Calu3 (cell line): ENCODE measurements at regions not wholly inside any gene's neighbourhood (a gene's known extent, or its start where the extent isn't known, plus 50 kb on each side); places are given as distances from the start of the nearest gene placed in this dataset.

Source experiments
- BruUV-seq: library from RNA; stranded (reverse); fragments of 400-500 nt; replicated peaks from 2 replicates; lab custom pipeline; 2021; lab: Mats Ljungman, UMichigan
- CTCF ChIA-PET: fragments of 300-600 bp; sonication (Branson Sonifier 250); formaldehyde crosslinking; loops from one replicate; lab custom pipeline; 2022; ENCODE audit warnings: antibody characterized with exemption; lab: Charles Lee
- DNase-seq: peaks from one replicate; pipeline ENCODE4 v3.0.0; 2022
- H3K27ac Mint-ChIP-seq: one replicate; pipeline ENCODE4 v1.8.0; 2022; ENCODE audit warnings: mixed read lengths; ENCODE audit not compliant: unreplicated experiment
- H3K27me3 Mint-ChIP-seq: one replicate; pipeline ENCODE4 v1.8.0; 2022; ENCODE audit warnings: mixed read lengths; ENCODE audit not compliant: unreplicated experiment
- H3K36me3 Mint-ChIP-seq: one replicate; pipeline ENCODE4 v1.8.0; 2022; ENCODE audit warnings: mild to moderate bottlenecking, moderate library complexity, mixed read lengths; ENCODE audit not compliant: insufficient read depth, unreplicated experiment
- H3K4me1 Mint-ChIP-seq: one replicate; pipeline ENCODE4 v1.8.0; 2022; ENCODE audit warnings: mild to moderate bottlenecking, low read depth, mixed read lengths; ENCODE audit not compliant: unreplicated experiment
- H3K4me3 Mint-ChIP-seq: one replicate; pipeline ENCODE4 v1.8.0; 2022; ENCODE audit warnings: mild to moderate bottlenecking, low read depth, moderate library complexity, mixed read lengths; ENCODE audit not compliant: unreplicated experiment
- H3K9me3 Mint-ChIP-seq: one replicate; pipeline ENCODE4 v1.8.0; 2022; ENCODE audit warnings: low read depth, mixed read lengths; ENCODE audit not compliant: unreplicated experiment
- intact Hi-C: fragments of 100-400 bp; cut with micrococcal nuclease; formaldehyde crosslinking; loops from one replicate; pipeline ENCODE4 v1.10.0; 2022; ENCODE audit not compliant: unreplicated experiment
- TF ChIP-seq, protein P1 (sequence below): fragments of 200-600 bp; IDR thresholded peaks from one replicate; pipeline ENCODE4 v1.8.0; 2022; ENCODE audit warnings: antibody characterized with exemption; ENCODE audit not compliant: unreplicated experiment

- Mint-ChIP-seq H3K27ac (no peak overlapping the region), H3K36me3 (no peaks in the 10 kb centered on the region), H3K9me3 (no peaks in the 10 kb centered on the region), H3K27me3 (peaks cover 24% of the 10 kb centered on the region), H3K4me1 (no peaks in the 10 kb centered on the region), H3K4me3 (no peak overlapping the region)
- DNase-seq = no peak
- intact Hi-C loops = no loop called here
- CTCF ChIA-PET = no interaction called here
- TF ChIP-seq, protein P1, sequence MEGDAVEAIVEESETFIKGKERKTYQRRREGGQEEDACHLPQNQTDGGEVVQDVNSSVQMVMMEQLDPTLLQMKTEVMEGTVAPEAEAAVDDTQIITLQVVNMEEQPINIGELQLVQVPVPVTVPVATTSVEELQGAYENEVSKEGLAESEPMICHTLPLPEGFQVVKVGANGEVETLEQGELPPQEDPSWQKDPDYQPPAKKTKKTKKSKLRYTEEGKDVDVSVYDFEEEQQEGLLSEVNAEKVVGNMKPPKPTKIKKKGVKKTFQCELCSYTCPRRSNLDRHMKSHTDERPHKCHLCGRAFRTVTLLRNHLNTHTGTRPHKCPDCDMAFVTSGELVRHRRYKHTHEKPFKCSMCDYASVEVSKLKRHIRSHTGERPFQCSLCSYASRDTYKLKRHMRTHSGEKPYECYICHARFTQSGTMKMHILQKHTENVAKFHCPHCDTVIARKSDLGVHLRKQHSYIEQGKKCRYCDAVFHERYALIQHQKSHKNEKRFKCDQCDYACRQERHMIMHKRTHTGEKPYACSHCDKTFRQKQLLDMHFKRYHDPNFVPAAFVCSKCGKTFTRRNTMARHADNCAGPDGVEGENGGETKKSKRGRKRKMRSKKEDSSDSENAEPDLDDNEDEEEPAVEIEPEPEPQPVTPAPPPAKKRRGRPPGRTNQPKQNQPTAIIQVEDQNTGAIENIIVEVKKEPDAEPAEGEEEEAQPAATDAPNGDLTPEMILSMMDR = no peak
- BruUV-seq = no TSS peak
Observed at GRCh38 chr16:13798211-13798610, 121.7 kb upstream of the ERCC4 start.

DNA sequence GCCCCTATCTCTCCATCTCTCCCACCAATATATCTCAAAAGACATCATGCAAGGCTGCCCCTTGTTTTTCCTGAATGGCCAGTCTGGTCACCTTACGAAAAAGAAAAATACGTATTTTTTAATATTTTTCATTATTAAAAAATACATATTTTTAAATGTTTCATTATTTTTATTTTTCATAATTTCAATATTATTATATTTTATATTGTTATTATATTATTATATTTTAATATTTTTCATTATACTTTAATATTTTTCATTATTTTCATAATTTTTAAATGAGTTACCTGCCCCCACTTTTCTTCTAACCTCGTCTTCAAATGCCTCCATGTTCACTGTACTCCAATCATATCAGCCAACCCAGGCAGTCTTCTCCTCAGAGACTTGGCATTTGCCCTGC lies 116.0 kb upstream of the ERCC4 start:
- CTCF ChIA-PET = no interaction called here
- H3K36me3 Mint-ChIP-seq = no peaks in the 10 kb centered on the region
- TF ChIP-seq, protein P1 = no peak
- intact Hi-C loops = no loop called here
- no peaks in the 10 kb centered on the region for H3K4me1 Mint-ChIP-seq
- DNase-seq = no peak
- no peak overlapping the region for H3K4me3 Mint-ChIP-seq
- H3K27me3 Mint-ChIP-seq = peaks cover 42% of the 10 kb centered on the region
- no TSS peak for BruUV-seq
- H3K27ac Mint-ChIP-seq = no peak overlapping the region
- H3K9me3 Mint-ChIP-seq = no peaks in the 10 kb centered on the region

DNA sequence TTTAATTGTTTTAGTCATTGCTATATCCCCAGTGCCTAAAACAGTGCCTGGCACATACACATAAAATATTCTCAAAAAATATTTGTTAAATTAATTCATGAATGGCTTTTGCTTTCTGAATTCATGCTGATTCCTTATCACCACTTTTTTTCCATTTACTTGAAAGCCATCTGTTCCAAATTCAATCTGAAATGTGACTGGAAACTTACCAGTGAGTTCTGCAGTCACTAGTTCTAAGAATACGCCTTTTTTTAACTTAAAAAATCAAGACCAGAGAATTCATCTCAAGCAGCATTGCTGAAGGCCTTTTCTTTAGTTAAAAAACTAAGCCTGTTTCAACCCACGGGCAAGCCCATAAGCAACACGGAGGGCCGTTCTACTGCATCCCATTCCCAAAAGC lies 114.0 kb upstream of the ERCC4 start:
- Mint-ChIP-seq H3K9me3 (no peaks in the 10 kb centered on the region), H3K27me3 (peaks cover 49% of the 10 kb centered on the region), H3K27ac (no peak overlapping the region), H3K4me1 (no peaks in the 10 kb centered on the region), H3K36me3 (no peaks in the 10 kb centered on the region), H3K4me3 (no peak overlapping the region)
- no TSS peak for BruUV-seq
- intact Hi-C loops = no loop called here
- CTCF ChIA-PET = no interaction called here
- DNase-seq = no peak
- TF ChIP-seq, protein P1 = no peak

GRCh38 chr16:13806671-13807070 lies 113.3 kb upstream of the ERCC4 start:
- H3K4me3 Mint-ChIP-seq = no peak overlapping the region
- H3K27me3 Mint-ChIP-seq = peaks cover 49% of the 10 kb centered on the region
- TF ChIP-seq, protein P1 = no peak
- H3K27ac Mint-ChIP-seq = no peak overlapping the region
- H3K4me1 Mint-ChIP-seq = no peaks in the 10 kb centered on the region
- no peak for DNase-seq
- intact Hi-C loops = no loop called here
- H3K36me3 Mint-ChIP-seq = no peaks in the 10 kb centered on the region
- H3K9me3 Mint-ChIP-seq = no peaks in the 10 kb centered on the region
- BruUV-seq = no TSS peak
- CTCF ChIA-PET = interaction anchor here (0.7 kb wide), 1 partner anchor 396 kb away, joined by 3 read pairs; no protein-coding TSS in a partner anchor

DNA sequence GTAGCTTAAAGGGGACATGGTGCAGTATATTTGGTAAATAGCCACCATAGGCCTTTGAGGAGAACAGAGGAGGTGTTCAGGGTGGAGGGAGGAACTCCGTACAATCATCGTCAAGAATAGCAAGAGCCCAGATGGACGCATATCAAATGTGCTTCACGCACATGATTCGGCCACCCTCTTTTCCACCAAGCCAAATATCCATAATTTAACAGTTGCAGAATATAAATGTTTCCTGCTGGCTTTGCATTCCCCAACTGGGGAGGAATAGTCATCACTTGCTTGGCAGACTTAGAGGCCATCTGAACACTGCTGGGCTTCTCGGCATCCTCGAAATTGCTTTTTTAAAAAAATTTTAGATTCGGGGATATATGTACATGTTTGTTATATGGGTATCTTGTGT lies 111.9 kb upstream of the ERCC4 start:
- CTCF ChIA-PET = no interaction called here
- TF ChIP-seq, protein P1 = no peak
- no peak overlapping the region for H3K4me3 Mint-ChIP-seq
- H3K36me3 Mint-ChIP-seq = no peaks in the 10 kb centered on the region
- H3K4me1 Mint-ChIP-seq = no peaks in the 10 kb centered on the region
- intact Hi-C loops = no loop called here
- peaks cover 43% of the 10 kb centered on the region for H3K27me3 Mint-ChIP-seq
- no peaks in the 10 kb centered on the region for H3K9me3 Mint-ChIP-seq
- H3K27ac Mint-ChIP-seq = no peak overlapping the region
- no TSS peak for BruUV-seq
- no peak for DNase-seq
